ENCODE measurements at regions not wholly inside any gene's neighbourhood (a gene's known extent, or its start where the extent isn't known, plus 50 kb on each side); places are given as distances from the start of the nearest gene placed in this dataset.

- TF ChIP-seq CTCF (IDR thresholded peaks at IDR 0.05) (no peak), POLR2A (IDR thresholded peaks at IDR 0.05) (no peak)
Observed at GRCh38 chr4:124879195-124879594, 166.7 kb upstream of the ANKRD50 start.

Data from adrenal gland (tissue), 5 donors.